ENCODE measurements at regions not wholly inside any gene's neighbourhood (a gene's known extent, or its start where the extent isn't known, plus 50 kb on each side); places are given as distances from the start of the nearest gene placed in this dataset.

DNA sequence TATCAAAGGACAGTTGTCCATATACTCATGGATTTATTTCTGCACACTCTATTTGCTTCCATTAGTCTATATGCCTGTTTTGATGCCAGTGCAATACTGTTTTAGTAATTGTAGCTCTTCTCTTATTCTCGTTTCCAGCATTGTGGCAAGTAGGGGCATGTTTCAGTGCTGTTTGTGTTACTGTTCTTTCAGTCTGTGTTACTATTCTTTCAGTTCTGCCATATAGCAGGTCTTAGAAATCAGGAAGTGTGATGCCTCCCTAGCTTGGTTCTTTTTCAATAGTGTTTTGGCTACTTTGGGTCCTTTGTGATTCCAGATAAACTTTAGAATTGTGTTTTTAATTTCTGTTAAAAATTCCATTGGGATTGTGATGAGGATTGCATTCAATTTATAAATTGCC lies 180.5 kb upstream of the PTPRD start:
- no peak for DNase-seq (ENCODE audit: low read depth)
- TF ChIP-seq, protein P1, sequence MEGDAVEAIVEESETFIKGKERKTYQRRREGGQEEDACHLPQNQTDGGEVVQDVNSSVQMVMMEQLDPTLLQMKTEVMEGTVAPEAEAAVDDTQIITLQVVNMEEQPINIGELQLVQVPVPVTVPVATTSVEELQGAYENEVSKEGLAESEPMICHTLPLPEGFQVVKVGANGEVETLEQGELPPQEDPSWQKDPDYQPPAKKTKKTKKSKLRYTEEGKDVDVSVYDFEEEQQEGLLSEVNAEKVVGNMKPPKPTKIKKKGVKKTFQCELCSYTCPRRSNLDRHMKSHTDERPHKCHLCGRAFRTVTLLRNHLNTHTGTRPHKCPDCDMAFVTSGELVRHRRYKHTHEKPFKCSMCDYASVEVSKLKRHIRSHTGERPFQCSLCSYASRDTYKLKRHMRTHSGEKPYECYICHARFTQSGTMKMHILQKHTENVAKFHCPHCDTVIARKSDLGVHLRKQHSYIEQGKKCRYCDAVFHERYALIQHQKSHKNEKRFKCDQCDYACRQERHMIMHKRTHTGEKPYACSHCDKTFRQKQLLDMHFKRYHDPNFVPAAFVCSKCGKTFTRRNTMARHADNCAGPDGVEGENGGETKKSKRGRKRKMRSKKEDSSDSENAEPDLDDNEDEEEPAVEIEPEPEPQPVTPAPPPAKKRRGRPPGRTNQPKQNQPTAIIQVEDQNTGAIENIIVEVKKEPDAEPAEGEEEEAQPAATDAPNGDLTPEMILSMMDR (IDR thresholded peaks at IDR 0.05; ENCODE audit: control insufficient read depth, insufficient read depth, low read depth, low read length, missing control alignments): no peak
- H3K4me3 ChIP-seq (ENCODE audit: control insufficient read depth, low read depth, low read length): no peak overlapping the region

DNA sequence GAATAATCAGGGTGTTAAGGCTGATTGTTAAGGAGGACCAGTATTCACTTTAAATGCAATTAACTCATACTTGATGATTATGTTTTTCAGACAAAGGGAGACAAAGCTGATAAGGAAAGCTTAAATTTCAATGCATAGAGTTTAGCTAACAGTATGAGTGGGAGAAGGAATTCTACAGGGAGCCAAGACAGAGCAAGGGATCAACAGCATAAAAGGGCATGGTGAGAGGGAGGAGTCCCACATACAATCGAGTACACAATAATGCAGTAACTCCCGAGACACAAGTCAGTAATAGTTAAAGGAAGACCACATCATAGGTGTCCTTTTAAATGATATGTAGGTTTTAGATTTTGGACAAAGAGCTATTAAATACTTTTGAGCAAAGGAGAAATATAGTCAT lies 191.7 kb upstream of the PTPRD start:
- TF ChIP-seq, protein P1 (IDR thresholded peaks at IDR 0.05; ENCODE audit: control insufficient read depth, insufficient read depth, low read depth, low read length, missing control alignments): no peak
- DNase-seq (ENCODE audit: low read depth): no peak
- H3K4me3 ChIP-seq (ENCODE audit: control insufficient read depth, low read depth, low read length): no peak overlapping the region

DNA sequence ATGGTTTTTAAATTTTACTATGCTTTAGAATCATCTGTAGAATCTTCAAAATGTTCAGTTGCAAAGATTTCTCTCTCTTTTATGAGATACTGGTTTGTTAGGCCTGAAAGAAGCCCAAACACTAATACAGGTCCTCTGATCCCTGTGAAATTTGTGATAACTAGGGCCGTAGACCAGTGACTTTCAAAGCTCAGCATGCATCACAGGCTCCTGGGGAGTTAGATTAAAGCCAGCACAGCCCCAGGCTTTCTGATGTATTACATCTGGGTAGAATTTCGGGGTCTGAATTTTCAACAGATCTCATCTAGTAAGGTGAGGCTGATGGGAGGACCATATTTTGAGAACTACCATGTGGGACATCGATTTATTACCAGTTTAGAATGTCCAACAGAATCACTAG lies 194.1 kb upstream of the PTPRD start:
- TF ChIP-seq, protein P1 (IDR thresholded peaks at IDR 0.05; ENCODE audit: control insufficient read depth, insufficient read depth, low read depth, low read length, missing control alignments): no peak
- no peak for DNase-seq (ENCODE audit: low read depth)
- H3K4me3 ChIP-seq (ENCODE audit: control insufficient read depth, low read depth, low read length): no peak overlapping the region

DNA sequence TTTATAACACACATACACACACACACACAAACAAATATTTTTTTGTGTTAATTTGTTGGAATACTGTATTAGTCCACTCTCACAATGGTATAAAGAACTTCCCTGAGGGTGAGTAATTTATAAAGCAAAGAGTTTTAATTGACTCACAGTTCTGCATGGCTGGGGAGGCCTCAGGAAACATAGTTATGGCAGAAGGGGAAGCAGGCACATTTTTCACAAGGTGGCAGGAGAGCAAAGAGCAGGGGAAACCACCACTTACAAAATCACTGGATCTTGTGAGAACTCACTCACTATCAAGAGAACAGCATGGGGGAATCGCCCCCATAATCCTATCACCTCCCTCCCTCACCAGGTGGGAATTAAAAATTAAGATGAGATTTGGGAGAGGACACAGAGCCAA lies 205.4 kb upstream of the PTPRD start:
- TF ChIP-seq, protein P1 (IDR thresholded peaks at IDR 0.05; ENCODE audit: control insufficient read depth, insufficient read depth, low read depth, low read length, missing control alignments): no peak
- no peak for DNase-seq (ENCODE audit: low read depth)
- no peak overlapping the region for H3K4me3 ChIP-seq (ENCODE audit: control insufficient read depth, low read depth, low read length)

DNA sequence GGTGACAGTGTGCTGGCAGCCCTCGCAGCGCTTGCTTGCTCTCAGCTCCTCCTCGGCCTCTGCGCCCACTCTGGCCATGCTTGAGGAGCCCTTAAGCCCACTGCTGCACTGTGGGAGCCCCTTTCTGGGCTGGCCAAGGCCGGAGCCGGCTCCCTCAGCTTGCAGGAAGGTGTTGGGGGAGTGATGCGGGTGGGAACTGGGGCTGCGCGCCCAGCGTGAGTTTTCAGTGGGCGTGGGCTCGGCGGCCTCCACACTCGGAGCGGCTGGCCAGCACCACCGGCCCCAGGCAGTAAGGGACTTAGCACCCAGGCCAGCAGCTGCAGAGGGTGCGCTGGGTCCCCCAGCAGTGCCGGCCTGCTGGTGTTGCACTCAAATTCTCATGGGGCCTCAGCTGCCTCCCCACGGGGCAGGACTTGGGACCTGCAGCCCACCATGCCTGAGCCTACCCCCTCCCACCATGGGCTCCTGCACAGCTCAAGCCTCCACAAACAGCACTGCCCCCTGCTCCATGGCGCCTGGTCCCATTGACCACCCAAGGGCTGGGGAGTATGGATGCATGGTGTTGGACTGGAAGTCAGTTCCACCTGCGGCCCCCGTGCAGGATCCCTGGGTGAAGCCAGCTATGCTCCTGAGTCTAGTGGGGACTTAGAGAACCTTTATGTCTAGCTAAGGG lies 223.1 kb upstream of the PTPRD start:
- H3K4me3 ChIP-seq (ENCODE audit: control insufficient read depth, low read depth, low read length): no peak overlapping the region
- no peak for DNase-seq (ENCODE audit: low read depth)
- TF ChIP-seq, protein P1 (IDR thresholded peaks at IDR 0.05; ENCODE audit: control insufficient read depth, insufficient read depth, low read depth, low read length, missing control alignments): no peak

GRCh38 chr9:10843151-10843550 lies 230.3 kb upstream of the PTPRD start:
- DNase-seq (ENCODE audit: low read depth): no peak
- H3K4me3 ChIP-seq (ENCODE audit: control insufficient read depth, low read depth, low read length): no peak overlapping the region
- TF ChIP-seq, protein P1 (IDR thresholded peaks at IDR 0.05; ENCODE audit: control insufficient read depth, insufficient read depth, low read depth, low read length, missing control alignments): no peak
